Endothelial cell of umbilical vein (primary cell): ENCODE measurements at regions not wholly inside any gene's neighbourhood (a gene's known extent, or its start where the extent isn't known, plus 50 kb on each side); places are given as distances from the start of the nearest gene placed in this dataset.

Source experiments
- BruUV-seq: library from RNA; stranded (reverse); fragments of 400-500 nt; replicated peaks from 2 replicates; lab custom pipeline; 2021; lab: Mats Ljungman, UMichigan
- CTCF ChIA-PET: fragments of 300-600, 350-600 bp; sonication (Branson Sonifier 250); formaldehyde crosslinking; loops from one replicate; lab custom pipeline; 2021; ENCODE audit warnings: antibody characterized with exemption, inconsistent platforms; lab: Charles Lee
- POLR2A ChIA-PET: fragments of 300-600, 350-600 bp; sonication (Branson Sonifier 250); formaldehyde crosslinking; loops from one replicate; lab custom pipeline; 2021; ENCODE audit warnings: antibody characterized with exemption, inconsistent platforms; lab: Charles Lee
- DNase-seq: peaks from one replicate; pipeline ENCODE4 v3.0.0-alpha.2; 2011; ENCODE audit warnings: low read depth, low spot score
- FAIRE-seq: peaks from 2 replicates; lab custom pipeline; 2011; peaks lifted over from hg19 to GRCh38; lab: Jason Lieb, UNC
- H2AFZ ChIP-seq: 2 replicates; pipeline ENCODE4 v1.6.0; 2012; ENCODE audit warnings: low read depth, low read length, control low read depth, inconsistent platforms
- H3K27ac ChIP-seq: 2 replicates; pipeline ENCODE4 v1.5.1; 2011; ENCODE audit warnings: low read depth, mild to moderate bottlenecking, control low read depth, low read length, moderate library complexity; ENCODE audit not compliant: insufficient read depth
- H3K27me3 ChIP-seq, 2 experiments: 2 replicates each; pipeline versions ENCODE4 v1.6.0 to v1.6.1; 2011; ENCODE audit warnings: low read length in 2 of 2, mixed read lengths in 1 of 2; ENCODE audit not compliant: control insufficient read depth in 2 of 2, insufficient read depth in 2 of 2
- H3K36me3 ChIP-seq, 2 experiments: 2 replicates in 1 of 2; 3 replicates in 1 of 2; pipeline ENCODE4 v1.5.1; 2011; ENCODE audit warnings: low read length in 2 of 2, mild to moderate bottlenecking in 1 of 2, moderate library complexity in 1 of 2; ENCODE audit not compliant: control insufficient read depth in 2 of 2, insufficient read depth in 2 of 2; ENCODE audit errors: extremely low read depth in 1 of 2
- H3K4me1 ChIP-seq: 3 replicates; pipeline ENCODE4 v1.5.1; 2011; ENCODE audit warnings: mild to moderate bottlenecking, low read length; ENCODE audit not compliant: control insufficient read depth, insufficient read depth; ENCODE audit errors: extremely low read depth
- H3K4me2 ChIP-seq: 2 replicates; pipeline ENCODE4 v1.6.1; 2011; ENCODE audit warnings: low read length, control low read depth, mixed read lengths; ENCODE audit not compliant: insufficient read depth
- H3K4me3 ChIP-seq, 3 experiments: fragments of 200-600 bp in 1 of 3; sonication (generic), shearing (Covaris generic) in 1 of 3; replicated peaks in 1 of 3; 2 replicates each; pipeline ENCODE4 v1.5.1; 2011 to 2016; ENCODE audit warnings: control low read depth in 3 of 3, low read length in 3 of 3, mild to moderate bottlenecking in 2 of 3, inconsistent platforms in 1 of 3, low read depth in 1 of 3, moderate library complexity in 1 of 3; ENCODE audit not compliant: insufficient read depth in 1 of 3
- H3K79me2 ChIP-seq: 2 replicates; pipeline ENCODE4 v1.6.0; 2012; ENCODE audit warnings: low read length, inconsistent platforms; ENCODE audit not compliant: control insufficient read depth, insufficient read depth
- H3K9ac ChIP-seq: replicated peaks from 2 replicates; pipeline ENCODE3; 2011; ENCODE audit warnings: low read length, control low read depth; ENCODE audit not compliant: insufficient read depth; ENCODE audit errors: extremely low read depth
- H3K9me1 ChIP-seq: replicated peaks from 3 replicates; pipeline ENCODE4 v1.6.0; 2011; ENCODE audit warnings: mild to moderate bottlenecking, low read length; ENCODE audit not compliant: control insufficient read depth, insufficient read depth; ENCODE audit errors: extremely low read depth
- H3K9me3 ChIP-seq: replicated peaks from 2 replicates; pipeline ENCODE4 v1.5.1; 2012; ENCODE audit warnings: low read length, inconsistent platforms; ENCODE audit not compliant: control insufficient read depth, insufficient read depth
- H4K20me1 ChIP-seq: replicated peaks from 2 replicates; pipeline ENCODE3; 2011; ENCODE audit warnings: mild to moderate bottlenecking, low read length; ENCODE audit not compliant: control insufficient read depth, insufficient read depth; ENCODE audit errors: extremely low read depth
- EZH2 ChIP-seq: IDR thresholded peaks from 2 replicates; pipeline ENCODE4 v1.6.1; 2012; ENCODE audit warnings: borderline replicate concordance, low read depth, mild to moderate bottlenecking, moderate library complexity, low read length, inconsistent platforms; ENCODE audit not compliant: severe bottlenecking
- FOS ChIP-seq: IDR thresholded peaks from 2 replicates; pipeline ENCODE4 v1.6.1; 2011; ENCODE audit warnings: mild to moderate bottlenecking, low read length, moderate library complexity, borderline replicate concordance; ENCODE audit not compliant: insufficient read depth
- GATA2 ChIP-seq: IDR thresholded peaks from 2 replicates; pipeline ENCODE4 v1.7.0; 2011; ENCODE audit warnings: low read depth, mild to moderate bottlenecking, moderate library complexity, mixed read lengths, low read length; ENCODE audit not compliant: insufficient read length, insufficient read depth
- JUN ChIP-seq: IDR thresholded peaks from 2 replicates; pipeline ENCODE4 v1.6.1; 2011; ENCODE audit warnings: borderline replicate concordance, low read depth; ENCODE audit not compliant: insufficient read length, insufficient read depth
- MYC ChIP-seq: IDR thresholded peaks from one replicate; pipeline ENCODE4 v1.6.1; 2011; ENCODE audit warnings: mild to moderate bottlenecking, low read depth, low read length
- POLR2A ChIP-seq: IDR thresholded peaks from 2 replicates; pipeline ENCODE4 v1.6.1; 2012; ENCODE audit warnings: low read depth, mild to moderate bottlenecking, control low read depth, low read length
- POLR2AphosphoS5 ChIP-seq: IDR thresholded peaks from 2 replicates; pipeline ENCODE4 v1.6.1; 2012; ENCODE audit warnings: low read depth, mild to moderate bottlenecking, control low read depth, low read length, moderate library complexity; ENCODE audit not compliant: insufficient read depth
- dilution Hi-C: fragments of 300-500 bp; cut with MboI; formaldehyde crosslinking; loops from one replicate; pipeline ENCODE4 v1.15.0; 2019; ENCODE audit warnings: low sequenced_read_pairs; ENCODE audit not compliant: extremely low pct_ligation_motif_present
- intact Hi-C: fragments of 100-400 bp; cut with micrococcal nuclease; formaldehyde crosslinking; loops from one replicate; pipeline ENCODE4 v1.10.0; 2022
- TF ChIP-seq, protein P1 (sequence below): IDR thresholded peaks from 2 replicates; pipeline ENCODE4 v1.6.1; 2011; ENCODE audit not compliant: insufficient read depth, insufficient read length
- TF ChIP-seq, protein P2 (sequence below), 2 donors: IDR thresholded peaks; 1 replicate in 1 of 2; 2 replicates in 1 of 2; pipeline ENCODE4 v1.5.1; 2011; ENCODE audit warnings: low read length in 2 of 2, mild to moderate bottlenecking in 2 of 2, moderate library complexity in 2 of 2, control low read depth in 1 of 2, inconsistent platforms in 1 of 2, low read depth in 1 of 2; ENCODE audit not compliant: insufficient read depth in 1 of 2; ENCODE audit errors: extremely low read depth in 1 of 2

DNA sequence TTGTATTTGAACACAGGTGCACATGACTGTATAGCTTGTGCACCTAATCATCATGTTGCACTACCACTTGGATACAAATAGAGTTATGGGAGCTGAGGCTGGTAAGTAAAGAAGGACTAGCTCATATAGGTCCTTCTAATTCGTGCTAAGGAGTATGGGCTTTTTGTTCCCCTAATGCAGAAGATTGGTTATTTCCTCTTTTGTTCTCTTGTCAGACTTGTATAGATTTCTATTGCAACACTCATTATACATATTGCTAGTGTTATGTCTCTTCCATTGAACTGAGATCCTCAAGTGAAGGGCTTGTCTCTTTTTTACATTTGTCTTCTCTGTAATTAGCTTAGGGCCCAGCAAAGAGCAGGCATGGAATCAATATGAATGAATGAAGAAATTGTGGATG, 54.1 kb upstream of the ARHGAP20 start:
- H3K36me3 ChIP-seq = no peaks in the 10 kb centered on the region
- no peaks in the 10 kb centered on the region for H3K27me3 ChIP-seq
- no peaks in the 10 kb centered on the region for H3K9me1 ChIP-seq
- dilution Hi-C loops = no loop called here
- no peak overlapping the region for H3K27ac ChIP-seq
- intact Hi-C loops = no loop called here
- ChIA-PET POLR2A (no interaction called here), CTCF (no interaction called here)
- TF ChIP-seq POLR2AphosphoS5 = no peak
- TF ChIP-seq, protein P1, sequence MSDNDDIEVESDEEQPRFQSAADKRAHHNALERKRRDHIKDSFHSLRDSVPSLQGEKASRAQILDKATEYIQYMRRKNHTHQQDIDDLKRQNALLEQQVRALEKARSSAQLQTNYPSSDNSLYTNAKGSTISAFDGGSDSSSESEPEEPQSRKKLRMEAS = no peak
- no peak for TF ChIP-seq JUN
- TF ChIP-seq POLR2A = no peak
- no peak for TF ChIP-seq GATA2
- TF ChIP-seq, protein P2, sequence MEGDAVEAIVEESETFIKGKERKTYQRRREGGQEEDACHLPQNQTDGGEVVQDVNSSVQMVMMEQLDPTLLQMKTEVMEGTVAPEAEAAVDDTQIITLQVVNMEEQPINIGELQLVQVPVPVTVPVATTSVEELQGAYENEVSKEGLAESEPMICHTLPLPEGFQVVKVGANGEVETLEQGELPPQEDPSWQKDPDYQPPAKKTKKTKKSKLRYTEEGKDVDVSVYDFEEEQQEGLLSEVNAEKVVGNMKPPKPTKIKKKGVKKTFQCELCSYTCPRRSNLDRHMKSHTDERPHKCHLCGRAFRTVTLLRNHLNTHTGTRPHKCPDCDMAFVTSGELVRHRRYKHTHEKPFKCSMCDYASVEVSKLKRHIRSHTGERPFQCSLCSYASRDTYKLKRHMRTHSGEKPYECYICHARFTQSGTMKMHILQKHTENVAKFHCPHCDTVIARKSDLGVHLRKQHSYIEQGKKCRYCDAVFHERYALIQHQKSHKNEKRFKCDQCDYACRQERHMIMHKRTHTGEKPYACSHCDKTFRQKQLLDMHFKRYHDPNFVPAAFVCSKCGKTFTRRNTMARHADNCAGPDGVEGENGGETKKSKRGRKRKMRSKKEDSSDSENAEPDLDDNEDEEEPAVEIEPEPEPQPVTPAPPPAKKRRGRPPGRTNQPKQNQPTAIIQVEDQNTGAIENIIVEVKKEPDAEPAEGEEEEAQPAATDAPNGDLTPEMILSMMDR (IDR thresholded peaks at IDR 0.05; ENCODE audit: extremely low read depth in 1 of 2, insufficient read depth in 1 of 2, low read depth in 1 of 2, low read length in 2 of 2) = no peak
- TF ChIP-seq MYC = no peak
- TF ChIP-seq FOS = no peak
- no peak for TF ChIP-seq EZH2
- H3K4me2 ChIP-seq = no peak overlapping the region
- DNase-seq (no peak), FAIRE-seq (no peak)
- no peak overlapping the region for H3K9ac ChIP-seq
- no peaks in the 10 kb centered on the region for H3K79me2 ChIP-seq
- no peak overlapping the region for H2AFZ ChIP-seq
- no TSS peak for BruUV-seq
- no peak overlapping the region for H3K4me3 ChIP-seq
- H3K4me1 ChIP-seq = peaks cover 3% of the 10 kb centered on the region
- no peaks in the 10 kb centered on the region for H3K9me3 ChIP-seq
- no peaks in the 10 kb centered on the region for H4K20me1 ChIP-seq
